Esophagus squamous epithelium (tissue), 5 donors: ENCODE measurements at regions not wholly inside any gene's neighbourhood (a gene's known extent, or its start where the extent isn't known, plus 50 kb on each side); places are given as distances from the start of the nearest gene placed in this dataset.

Experiments
- DNase-seq: peaks from one replicate; lab custom pipeline; 2025; lab: John Stamatoyannopoulos, UW
- H3K27ac ChIP-seq, 4 donors: fragments of 200-600 bp; sonication (generic); one replicate each; pipeline ENCODE4 v1.5.1; 2016 to 2019; ENCODE audit warnings: mild to moderate bottlenecking in 1 of 4
- H3K27me3 ChIP-seq, 4 donors: fragments of 200-600 bp; sonication (generic); 1 replicate in 3 of 4; 2 replicates in 1 of 4; pipeline versions ENCODE4 v1.5.1 to v1.6.0; 2017 to 2021; ENCODE audit warnings: antibody characterized with exemption in 1 of 4
- H3K36me3 ChIP-seq, 3 donors: fragments of 200-600 bp; sonication (generic); one replicate each; pipeline ENCODE4 v1.5.1; 2016 to 2019
- H3K4me1 ChIP-seq, 3 donors: fragments of 200-600 bp; sonication (generic); one replicate each; pipeline ENCODE4 v1.5.1; 2017 to 2019
- H3K4me3 ChIP-seq, 4 donors: fragments of 200-600 bp; sonication (generic); 1 replicate in 3 of 4; 2 replicates in 1 of 4; pipeline ENCODE4 v1.5.1; 2016 to 2019; ENCODE audit warnings: mild to moderate bottlenecking in 2 of 4, moderate library complexity in 1 of 4
- H3K9me3 ChIP-seq, 3 donors: fragments of 200-600 bp; sonication (generic); one replicate each; pipeline ENCODE4 v1.5.1; 2016 to 2019
- POLR2A ChIP-seq, 4 donors: fragments of 450-650 bp; IDR thresholded peaks; one replicate each; pipeline ENCODE4 v1.6.1; 2017; ENCODE audit warnings: antibody characterized with exemption in 4 of 4, mild to moderate bottlenecking in 4 of 4, moderate library complexity in 3 of 4
- WGBS, 2 donors: methylation state at CpG; one replicate each; pipeline ENCODE4 v1.1.5; 2018; 5-methylcytosine and 5-hydroxymethylcytosine counted together
- intact Hi-C: fragments of 100-400 bp; cut with DNase I; formaldehyde crosslinking; loops from one replicate; pipeline ENCODE4 v1.15.0; 2022
- TF ChIP-seq, protein P1 (sequence below), 6 experiments: fragments of 450-650 bp in 4 of 6; fragments of 200-600 bp in 2 of 6; sonication (generic) in 2 of 6; IDR thresholded peaks; one replicate each; pipeline ENCODE4 v1.5.1; 2016 to 2019; ENCODE audit warnings: antibody characterized with exemption in 6 of 6, mild to moderate bottlenecking in 4 of 6, moderate library complexity in 4 of 6
- donor health status: DM: yes; HTN: yes; CAD: no.

- DNase-seq = no peak
- no peak overlapping the region for H3K27ac ChIP-seq
- no peaks in the 10 kb centered on the region for H3K27me3 ChIP-seq
- no peaks in the 10 kb centered on the region for H3K36me3 ChIP-seq
- intact Hi-C loops = no loop called here
- no peaks in the 10 kb centered on the region for H3K4me1 ChIP-seq
- H3K4me3 ChIP-seq = no peak overlapping the region
- no peaks in the 10 kb centered on the region for H3K9me3 ChIP-seq
- TF ChIP-seq POLR2A (IDR thresholded peaks at IDR 0.05) = no peak
- TF ChIP-seq, protein P1, sequence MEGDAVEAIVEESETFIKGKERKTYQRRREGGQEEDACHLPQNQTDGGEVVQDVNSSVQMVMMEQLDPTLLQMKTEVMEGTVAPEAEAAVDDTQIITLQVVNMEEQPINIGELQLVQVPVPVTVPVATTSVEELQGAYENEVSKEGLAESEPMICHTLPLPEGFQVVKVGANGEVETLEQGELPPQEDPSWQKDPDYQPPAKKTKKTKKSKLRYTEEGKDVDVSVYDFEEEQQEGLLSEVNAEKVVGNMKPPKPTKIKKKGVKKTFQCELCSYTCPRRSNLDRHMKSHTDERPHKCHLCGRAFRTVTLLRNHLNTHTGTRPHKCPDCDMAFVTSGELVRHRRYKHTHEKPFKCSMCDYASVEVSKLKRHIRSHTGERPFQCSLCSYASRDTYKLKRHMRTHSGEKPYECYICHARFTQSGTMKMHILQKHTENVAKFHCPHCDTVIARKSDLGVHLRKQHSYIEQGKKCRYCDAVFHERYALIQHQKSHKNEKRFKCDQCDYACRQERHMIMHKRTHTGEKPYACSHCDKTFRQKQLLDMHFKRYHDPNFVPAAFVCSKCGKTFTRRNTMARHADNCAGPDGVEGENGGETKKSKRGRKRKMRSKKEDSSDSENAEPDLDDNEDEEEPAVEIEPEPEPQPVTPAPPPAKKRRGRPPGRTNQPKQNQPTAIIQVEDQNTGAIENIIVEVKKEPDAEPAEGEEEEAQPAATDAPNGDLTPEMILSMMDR (IDR thresholded peaks at IDR 0.05) = no peak
Observed at GRCh38 chr10:83310688-83311087, 828.6 kb upstream of the GHITM start.

DNA sequence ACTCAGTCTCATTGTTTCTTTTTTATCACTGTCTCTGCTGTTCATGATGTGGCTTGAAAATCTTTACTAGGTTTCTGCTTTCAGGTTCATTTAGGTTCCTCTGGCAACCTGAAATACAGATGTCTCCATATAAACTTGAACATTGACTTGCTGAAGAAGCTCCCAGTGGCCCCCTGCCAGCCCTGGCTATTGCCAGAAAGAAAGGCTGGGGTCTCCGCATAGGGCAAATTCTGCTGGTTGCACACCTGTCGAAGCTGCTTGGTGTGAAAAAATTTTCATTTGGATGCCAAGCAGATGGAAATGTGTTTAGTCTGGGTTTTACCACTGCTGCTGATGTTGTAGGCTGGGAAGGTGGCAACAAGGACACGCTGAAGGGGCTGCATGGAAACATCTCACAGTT is 826.7 kb upstream of the GHITM start:
- Histone ChIP-seq H3K9me3 (no peaks in the 10 kb centered on the region), H3K4me3 (no peak overlapping the region), H3K27me3 (no peaks in the 10 kb centered on the region), H3K36me3 (no peaks in the 10 kb centered on the region), H3K27ac (no peak overlapping the region), H3K4me1 (no peaks in the 10 kb centered on the region)
- no peak for DNase-seq
- no CpG with 5 or more reads among the region's 3 CpGs for WGBS, 2 donors
- TF ChIP-seq POLR2A (IDR thresholded peaks at IDR 0.05) = no peak
- TF ChIP-seq, protein P1 (IDR thresholded peaks at IDR 0.05) = no peak
- intact Hi-C loops = no loop called here

- Histone ChIP-seq H3K4me1 (no peaks in the 10 kb centered on the region), H3K36me3 (no peaks in the 10 kb centered on the region), H3K4me3 (no peak overlapping the region), H3K27me3 (no peaks in the 10 kb centered on the region), H3K9me3 (no peaks in the 10 kb centered on the region), H3K27ac (no peak overlapping the region)
- 22 to 46% methylated on average over 1 of the region's 1 CpG for WGBS, 2 donors
- no peak for TF ChIP-seq POLR2A (IDR thresholded peaks at IDR 0.05)
- TF ChIP-seq, protein P1 (IDR thresholded peaks at IDR 0.05) = no peak
- intact Hi-C loops = no loop called here
- DNase-seq = no peak
Observed at GRCh38 chr10:83332690-83333089, 806.6 kb upstream of the GHITM start.

- Histone ChIP-seq H3K4me3 (no peak overlapping the region), H3K27ac (no peak overlapping the region), H3K27me3 (no peaks in the 10 kb centered on the region), H3K4me1 (no peaks in the 10 kb centered on the region), H3K36me3 (no peaks in the 10 kb centered on the region), H3K9me3 (no peaks in the 10 kb centered on the region)
- DNase-seq = no peak
- TF ChIP-seq POLR2A (IDR thresholded peaks at IDR 0.05) = no peak
- TF ChIP-seq, protein P1 (IDR thresholded peaks at IDR 0.05) = no peak
- intact Hi-C loops = no loop called here
Observed at GRCh38 chr10:83333566-83333965, 805.7 kb upstream of the GHITM start.

DNA sequence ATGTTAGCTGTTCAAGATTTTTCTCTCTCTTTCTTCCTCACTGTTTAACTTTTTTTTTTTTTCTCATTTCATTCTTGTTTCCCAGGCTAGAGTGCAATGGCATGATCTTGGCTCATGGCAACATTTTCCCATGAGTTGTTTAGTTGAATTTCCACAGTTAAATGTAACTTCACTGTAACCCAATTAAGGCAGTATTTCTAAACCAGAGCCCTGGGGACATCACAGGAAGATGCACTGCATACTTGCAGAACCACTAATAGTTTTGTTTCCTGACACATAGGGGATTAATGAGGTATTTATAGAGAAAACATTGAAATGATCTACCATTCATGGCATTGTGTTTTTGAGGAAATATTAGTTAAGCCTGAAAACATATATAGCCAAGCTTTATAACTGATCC is 795.6 kb upstream of the GHITM start:
- H3K36me3 ChIP-seq = no peaks in the 10 kb centered on the region
- H3K4me1 ChIP-seq = no peaks in the 10 kb centered on the region
- TF ChIP-seq POLR2A (IDR thresholded peaks at IDR 0.05) = no peak
- TF ChIP-seq, protein P1 (IDR thresholded peaks at IDR 0.05) = no peak
- H3K27ac ChIP-seq = no peak overlapping the region
- no peak overlapping the region for H3K4me3 ChIP-seq
- no peak for DNase-seq
- intact Hi-C loops = no loop called here
- no peaks in the 10 kb centered on the region for H3K9me3 ChIP-seq
- no peaks in the 10 kb centered on the region for H3K27me3 ChIP-seq
